Liver (tissue), 8 donors: ENCODE measurements at regions not wholly inside any gene's neighbourhood (a gene's known extent, or its start where the extent isn't known, plus 50 kb on each side); places are given as distances from the start of the nearest gene placed in this dataset.

Experiments used
- DNase-seq: peaks from one replicate; pipeline ENCODE4 v3.0.0-alpha.2; 2017; ENCODE audit warnings: low spot score
- H3K27ac ChIP-seq, 2 donors: one replicate each; pipeline ENCODE4 v1.7.0; 2013; ENCODE audit warnings: inconsistent platforms in 2 of 2, low read length in 2 of 2, control low read depth in 1 of 2, low read depth in 1 of 2, mild to moderate bottlenecking in 1 of 2
- H3K27me3 ChIP-seq, 4 donors: one replicate each; pipeline versions ENCODE4 v1.6.1 to v1.7.0; 2013; ENCODE audit warnings: low read length in 3 of 4, inconsistent platforms in 1 of 4, mild to moderate bottlenecking in 1 of 4, moderate library complexity in 1 of 4; ENCODE audit not compliant: control insufficient read depth in 4 of 4, insufficient read depth in 4 of 4
- H3K36me3 ChIP-seq, 4 donors: one replicate each; pipeline versions ENCODE4 v1.6.1 to v1.7.0; 2013; ENCODE audit warnings: low read length in 3 of 4, mild to moderate bottlenecking in 3 of 4, low read depth in 1 of 4, moderate library complexity in 1 of 4; ENCODE audit not compliant: control insufficient read depth in 4 of 4, insufficient read depth in 3 of 4
- H3K4me1 ChIP-seq, 4 donors: one replicate each; pipeline versions ENCODE4 v1.6.1 to v1.7.0; 2013; ENCODE audit warnings: low read length in 3 of 4, mild to moderate bottlenecking in 3 of 4, moderate library complexity in 1 of 4; ENCODE audit not compliant: control insufficient read depth in 4 of 4, insufficient read depth in 4 of 4
- H3K4me3 ChIP-seq, 3 donors: one replicate each; pipeline versions ENCODE4 v1.6.1 to v1.7.0; 2013; ENCODE audit warnings: low read length in 3 of 3, control low read depth in 1 of 3, low read depth in 1 of 3, mild to moderate bottlenecking in 1 of 3
- H3K9ac ChIP-seq, 2 donors: one replicate each; pipeline ENCODE4 v1.7.0; 2013; ENCODE audit warnings: low read length in 2 of 2, mild to moderate bottlenecking in 2 of 2, moderate library complexity in 2 of 2, control low read depth in 1 of 2, low read depth in 1 of 2
- H3K9me3 ChIP-seq, 4 donors: one replicate each; pipeline versions ENCODE4 v1.6.1 to v1.7.0; 2013; ENCODE audit warnings: low read length in 3 of 4; ENCODE audit not compliant: control insufficient read depth in 4 of 4
- ATF3 ChIP-seq: IDR thresholded peaks from 2 replicates; pipeline ENCODE4 v1.6.1; 2016; ENCODE audit warnings: antibody characterized with exemption
- CTCF ChIP-seq: fragments of 150-350 bp; IDR thresholded peaks from 2 replicates; pipeline ENCODE4 v1.5.1; 2017; ENCODE audit warnings: improper control_type of control experiment, low read depth, low read length; ENCODE audit not compliant: missing input control
- EGR1 ChIP-seq, 2 donors: IDR thresholded peaks; 2 replicates each; pipeline ENCODE4 v1.6.1; 2016 to 2018; ENCODE audit warnings: antibody characterized with exemption in 2 of 2, low read depth in 2 of 2
- FOXA1 ChIP-seq: IDR thresholded peaks from 2 replicates; pipeline ENCODE4 v1.6.1; 2016; ENCODE audit warnings: antibody characterized with exemption
- FOXA2 ChIP-seq: IDR thresholded peaks from 2 replicates; pipeline ENCODE4 v1.6.1; 2016; ENCODE audit warnings: antibody characterized with exemption
- GABPA ChIP-seq, 2 donors: IDR thresholded peaks in 1 of 2; conservative IDR thresholded peaks in 1 of 2; 2 replicates each; pipeline ENCODE4 v1.6.1; 2016; ENCODE audit warnings: antibody characterized with exemption in 2 of 2, mild to moderate bottlenecking in 1 of 2, moderate library complexity in 1 of 2
- HNF4A ChIP-seq, 2 donors: conservative IDR thresholded peaks; 2 replicates each; pipeline ENCODE4 v1.6.1; 2016; ENCODE audit warnings: antibody characterized with exemption in 2 of 2, mild to moderate bottlenecking in 2 of 2
- HNF4G ChIP-seq: IDR thresholded peaks from 2 replicates; pipeline ENCODE4 v1.6.1; 2016; ENCODE audit warnings: antibody characterized with exemption
- JUND ChIP-seq, 2 donors: IDR thresholded peaks; 2 replicates each; pipeline ENCODE4 v1.6.1; 2016; ENCODE audit warnings: antibody characterized with exemption in 2 of 2
- NR2F2 ChIP-seq: IDR thresholded peaks from 2 replicates; pipeline ENCODE4 v1.6.1; 2016; ENCODE audit warnings: antibody characterized with exemption
- RAD21 ChIP-seq, 2 donors: IDR thresholded peaks; 2 replicates each; pipeline ENCODE4 v1.6.1; 2016; ENCODE audit warnings: antibody characterized with exemption in 2 of 2, mild to moderate bottlenecking in 2 of 2
- REST ChIP-seq: IDR thresholded peaks from 2 replicates; pipeline ENCODE4 v1.6.1; 2016; ENCODE audit warnings: antibody characterized with exemption, mild to moderate bottlenecking
- RXRA ChIP-seq, 2 donors: IDR thresholded peaks; 2 replicates each; pipeline ENCODE4 v1.6.1; 2017 to 2018; ENCODE audit warnings: antibody characterized with exemption in 2 of 2, mild to moderate bottlenecking in 1 of 2
- SP1 ChIP-seq: IDR thresholded peaks from 2 replicates; pipeline ENCODE4 v1.6.1; 2018; ENCODE audit warnings: antibody characterized with exemption, mild to moderate bottlenecking
- TAF1 ChIP-seq: conservative IDR thresholded peaks from 2 replicates; pipeline ENCODE4 v1.6.1; 2016; ENCODE audit warnings: antibody characterized with exemption, mild to moderate bottlenecking
- YY1 ChIP-seq: IDR thresholded peaks from 2 replicates; pipeline ENCODE4 v1.6.1; 2016; ENCODE audit warnings: antibody characterized with exemption, mild to moderate bottlenecking
- ZBTB33 ChIP-seq: IDR thresholded peaks from 2 replicates; pipeline ENCODE4 v1.6.1; 2016; ENCODE audit warnings: antibody characterized with exemption
- WGBS: extraction: QIAGEN DNeasy Blood & Tissue Kit; methylation state at CpG from one replicate; pipeline ENCODE4 v1.1.7; 2013; 5-methylcytosine and 5-hydroxymethylcytosine counted together
- TF ChIP-seq, protein P1 (sequence below): IDR thresholded peaks from 2 replicates; pipeline ENCODE4 v1.6.1; 2016; ENCODE audit warnings: antibody characterized with exemption
- donor health status: healthy.
- donor health status: healthy.
- donor health status: healthy.
- donor health status: healthy.
- donor health status: healthy.

DNA sequence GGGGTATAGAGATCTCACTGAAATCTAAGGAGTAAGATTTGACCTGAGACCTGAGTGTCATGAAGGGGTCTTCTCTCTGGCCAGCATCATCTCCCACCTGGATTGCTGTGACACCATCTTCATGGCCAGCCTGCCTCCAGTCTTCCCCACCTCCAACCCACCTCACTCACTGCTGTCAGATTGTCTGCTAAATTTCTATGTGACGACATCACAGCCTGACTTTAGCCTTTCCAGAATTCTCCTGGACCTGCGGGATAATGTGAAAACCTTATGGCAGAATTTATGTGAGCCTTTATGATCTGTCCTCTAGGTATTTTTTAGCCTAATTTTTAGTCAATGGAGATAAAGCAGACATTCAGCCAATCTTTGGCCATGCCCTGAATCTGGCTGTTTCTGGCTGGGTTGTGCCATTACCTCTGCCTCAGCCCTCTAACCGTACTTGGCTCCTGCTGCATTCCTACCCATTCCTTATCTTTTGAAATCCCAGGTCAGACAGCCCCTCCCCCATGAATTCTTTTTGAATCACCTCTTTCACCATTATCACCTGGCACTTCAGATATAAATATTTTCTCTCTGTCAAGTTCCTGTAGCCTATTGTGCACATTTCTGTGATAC lies 66.4 kb upstream of the MMADHC start:
- no peak for DNase-seq
- no peaks in the 10 kb centered on the region for H3K27me3 ChIP-seq
- 81% methylated on average over 3 of the region's 3 CpGs for WGBS
- no peaks in the 10 kb centered on the region for H3K36me3 ChIP-seq
- no peak overlapping the region for H3K9ac ChIP-seq
- H3K4me3 ChIP-seq: no peak overlapping the region
- no peak for TF ChIP-seq YY1
- no peak for TF ChIP-seq REST
- no peak for TF ChIP-seq HNF4G
- no peak for TF ChIP-seq NR2F2
- TF ChIP-seq SP1: no peak
- no peak for TF ChIP-seq FOXA2
- TF ChIP-seq RAD21 (IDR thresholded peaks at IDR 0.05): no peak
- no peak for TF ChIP-seq TAF1
- TF ChIP-seq RXRA (IDR thresholded peaks at IDR 0.05): no peak
- TF ChIP-seq JUND (IDR thresholded peaks at IDR 0.05): no peak
- TF ChIP-seq FOXA1: no peak
- no peak for TF ChIP-seq HNF4A (conservative IDR thresholded peaks at IDR 0.05)
- TF ChIP-seq GABPA (IDR thresholded peaks at IDR 0.05 in 1 of 2, conservative IDR thresholded peaks at IDR 0.05 in 1 of 2): no peak
- no peak for TF ChIP-seq ZBTB33
- no peak for TF ChIP-seq EGR1 (IDR thresholded peaks at IDR 0.05; ENCODE audit: low read depth in 2 of 2)
- TF ChIP-seq ATF3: no peak
- no peak for TF ChIP-seq CTCF
- TF ChIP-seq, protein P1, sequence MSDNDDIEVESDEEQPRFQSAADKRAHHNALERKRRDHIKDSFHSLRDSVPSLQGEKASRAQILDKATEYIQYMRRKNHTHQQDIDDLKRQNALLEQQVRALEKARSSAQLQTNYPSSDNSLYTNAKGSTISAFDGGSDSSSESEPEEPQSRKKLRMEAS: no peak
- peaks cover 0 to 9% (median 0%) of the 10 kb centered on the region in 4 donors for H3K4me1 ChIP-seq
- H3K9me3 ChIP-seq: peaks cover 3 to 5% (median 5%) of the 10 kb centered on the region in 4 donors
- no peak overlapping the region for H3K27ac ChIP-seq
